22Rv1 (cell line): ENCODE measurements at regions not wholly inside any gene's neighbourhood (a gene's known extent, or its start where the extent isn't known, plus 50 kb on each side); places are given as distances from the start of the nearest gene placed in this dataset.

Experiments
- ZFX ChIP-seq: fragments of 450-650 bp; IDR thresholded peaks from 2 replicates; pipeline ENCODE4 v1.6.1; 2017; ENCODE audit warnings: antibody characterized with exemption, borderline replicate concordance
- TF ChIP-seq, protein P1 (sequence below): fragments of 450-650 bp; IDR thresholded peaks from 2 replicates; pipeline ENCODE4 v1.5.1; 2017; ENCODE audit warnings: mild to moderate bottlenecking

DNA sequence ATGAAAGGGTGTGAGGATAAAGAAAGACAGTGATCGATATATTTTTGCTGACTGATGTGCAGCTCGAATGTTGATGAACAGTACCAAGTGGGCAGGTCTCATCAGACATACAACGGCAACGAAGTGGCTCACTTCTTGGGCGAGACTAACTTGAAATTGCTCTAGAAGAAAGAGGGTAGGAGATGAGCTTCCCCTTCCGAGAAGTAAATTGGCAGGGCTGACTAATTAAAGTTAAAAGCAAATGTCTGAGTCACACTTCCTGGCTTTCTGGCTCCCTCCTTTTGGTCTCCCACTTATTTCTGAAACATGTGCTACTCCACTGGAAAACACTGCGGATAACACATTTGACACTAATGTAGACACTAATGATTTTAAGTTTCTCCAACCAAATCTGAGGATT, 228.3 kb downstream of the ABHD5 start:
- TF ChIP-seq, protein P1, sequence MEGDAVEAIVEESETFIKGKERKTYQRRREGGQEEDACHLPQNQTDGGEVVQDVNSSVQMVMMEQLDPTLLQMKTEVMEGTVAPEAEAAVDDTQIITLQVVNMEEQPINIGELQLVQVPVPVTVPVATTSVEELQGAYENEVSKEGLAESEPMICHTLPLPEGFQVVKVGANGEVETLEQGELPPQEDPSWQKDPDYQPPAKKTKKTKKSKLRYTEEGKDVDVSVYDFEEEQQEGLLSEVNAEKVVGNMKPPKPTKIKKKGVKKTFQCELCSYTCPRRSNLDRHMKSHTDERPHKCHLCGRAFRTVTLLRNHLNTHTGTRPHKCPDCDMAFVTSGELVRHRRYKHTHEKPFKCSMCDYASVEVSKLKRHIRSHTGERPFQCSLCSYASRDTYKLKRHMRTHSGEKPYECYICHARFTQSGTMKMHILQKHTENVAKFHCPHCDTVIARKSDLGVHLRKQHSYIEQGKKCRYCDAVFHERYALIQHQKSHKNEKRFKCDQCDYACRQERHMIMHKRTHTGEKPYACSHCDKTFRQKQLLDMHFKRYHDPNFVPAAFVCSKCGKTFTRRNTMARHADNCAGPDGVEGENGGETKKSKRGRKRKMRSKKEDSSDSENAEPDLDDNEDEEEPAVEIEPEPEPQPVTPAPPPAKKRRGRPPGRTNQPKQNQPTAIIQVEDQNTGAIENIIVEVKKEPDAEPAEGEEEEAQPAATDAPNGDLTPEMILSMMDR = no peak
- no peak for TF ChIP-seq ZFX
